GM19397 (cell line): ENCODE measurements at regions not wholly inside any gene's neighbourhood (a gene's known extent, or its start where the extent isn't known, plus 50 kb on each side); places are given as distances from the start of the nearest gene placed in this dataset.
"Not testable (repeated sequence)": the region's sequence is repeated elsewhere in the genome, so short reads cannot be mapped to it uniquely, and the experiment has no call there.

Experiments used
- ATAC-seq: cut with Tn5 transposase; IDR thresholded peaks from one replicate; pipeline ENCODE4 v1.9.1; 2021; ENCODE audit warnings: mild to moderate bottlenecking, moderate library complexity; ENCODE audit not compliant: unreplicated experiment

DNA sequence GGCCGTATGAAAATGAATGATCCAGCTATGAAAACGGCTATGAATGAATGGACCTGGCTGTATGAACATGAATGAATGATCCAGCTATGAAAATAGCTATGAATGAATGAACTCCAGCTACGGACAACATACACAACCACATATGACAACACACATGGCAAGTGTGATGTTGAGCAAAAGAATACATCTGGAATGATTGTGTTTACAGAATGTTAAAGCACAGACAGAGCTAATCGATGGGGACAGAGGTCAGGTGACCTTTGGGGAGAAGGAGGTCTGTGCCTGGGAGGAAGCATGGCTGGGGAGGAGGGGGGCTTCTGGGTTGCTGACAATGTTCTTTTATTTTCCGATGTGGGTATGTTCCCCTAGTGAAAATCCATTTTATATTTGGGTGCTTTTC, 174.0 kb upstream of the WSCD1 start:
- ATAC-seq: no peak

DNA sequence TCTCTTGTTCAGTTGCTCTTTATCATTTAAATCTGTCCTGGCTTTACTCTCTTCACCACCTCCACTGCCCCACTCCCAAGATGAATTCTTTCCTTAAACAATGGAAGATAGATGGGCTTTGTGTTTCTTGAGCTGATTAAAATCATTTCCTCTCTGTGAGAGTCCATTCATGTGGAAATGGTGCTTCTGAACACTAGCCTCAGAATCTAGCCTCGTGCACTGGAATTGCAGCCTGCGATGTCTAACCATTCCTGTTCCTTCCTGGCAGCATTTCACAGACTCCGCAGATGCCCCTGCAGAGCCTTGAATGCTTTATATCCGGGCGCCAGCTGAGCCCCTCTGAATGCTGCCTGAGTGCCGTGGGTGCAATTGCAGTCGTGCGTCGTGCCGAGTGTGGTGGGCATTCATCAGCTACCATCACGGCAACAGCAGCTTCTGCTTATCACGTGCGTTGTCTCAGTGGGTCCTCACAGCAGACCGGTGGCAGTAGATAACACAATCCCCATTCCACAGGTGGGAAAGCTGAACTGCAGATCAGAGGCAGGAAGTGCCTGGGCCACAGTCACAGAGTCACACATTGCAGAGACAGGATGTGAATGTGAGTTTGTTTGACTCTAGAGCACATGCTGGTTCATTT, 172.8 kb upstream of the WSCD1 start:
- ATAC-seq: no peak

DNA sequence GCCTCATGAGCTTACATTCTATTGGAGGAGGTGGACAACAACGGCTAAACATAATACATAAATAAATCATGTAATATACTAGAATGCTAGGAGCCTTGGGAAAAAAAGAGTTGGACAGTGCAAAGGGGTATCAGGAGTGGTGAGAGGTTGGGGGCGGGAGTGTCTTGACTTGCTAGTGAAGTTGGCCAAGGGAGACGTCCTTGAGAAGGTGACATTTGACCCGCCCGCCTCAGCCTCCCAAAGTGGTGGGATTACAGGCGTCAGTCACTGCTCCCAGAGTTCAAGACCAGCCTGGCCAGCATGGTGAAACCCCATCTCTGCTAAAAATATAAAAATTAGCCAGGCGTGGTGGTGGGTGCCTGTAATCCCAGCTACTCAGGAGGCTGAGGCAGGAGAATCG, 172.2 kb upstream of the WSCD1 start:
- ATAC-seq: not testable (repeated sequence)

DNA sequence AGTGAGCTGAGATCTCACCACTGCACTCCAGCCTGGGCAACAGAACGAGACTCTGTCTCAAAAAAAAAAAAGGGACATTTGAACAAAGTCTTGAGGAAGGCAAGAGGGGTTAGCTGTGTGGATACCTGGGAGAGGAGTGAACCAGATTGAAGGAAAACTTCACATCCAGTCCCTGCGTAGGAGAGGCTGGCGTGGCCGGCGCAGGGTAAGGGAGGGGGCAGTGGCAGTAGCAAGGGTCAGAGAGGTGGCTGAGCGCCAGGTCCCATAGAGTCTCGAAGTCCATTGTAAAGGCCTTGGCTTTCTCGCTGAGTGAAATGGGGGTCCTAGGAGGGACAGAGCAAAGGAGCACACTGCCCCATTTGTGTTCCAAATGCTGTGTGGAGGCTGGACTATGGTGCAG, 171.8 kb upstream of the WSCD1 start:
- ATAC-seq: no peak

DNA sequence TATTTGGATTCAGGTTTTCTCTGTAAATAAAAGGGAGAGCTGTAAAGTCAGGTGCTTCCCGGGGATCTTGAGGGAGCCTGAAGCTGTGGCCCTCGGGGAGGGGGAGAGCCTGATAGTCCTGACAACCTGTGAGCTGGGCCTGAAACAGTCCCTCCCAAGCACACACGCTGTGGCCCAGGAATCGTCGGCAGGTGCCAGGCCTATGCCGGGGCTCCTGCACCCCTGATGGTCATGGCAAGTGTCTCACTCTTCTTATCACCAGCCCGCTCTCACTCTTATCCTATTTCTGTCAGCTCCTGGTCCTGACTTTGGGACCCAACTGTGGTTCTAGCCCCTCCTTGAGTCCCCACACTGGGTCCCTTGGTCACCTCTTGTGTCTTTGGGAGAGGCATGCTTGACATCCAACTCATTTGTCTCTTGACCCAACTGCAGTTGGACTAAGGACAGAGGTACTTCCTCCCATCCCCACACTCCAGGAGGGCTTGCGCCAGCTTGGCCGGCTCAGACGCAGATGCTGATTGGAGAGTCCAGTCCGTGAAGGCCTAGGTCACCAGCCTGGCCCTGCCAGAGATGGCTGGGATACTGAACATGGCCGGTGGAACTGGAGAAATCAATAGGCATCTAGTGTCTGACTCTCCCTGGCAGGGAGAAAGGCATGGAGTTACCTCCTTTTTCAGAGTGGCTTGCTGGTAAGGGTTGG, 170.5 kb upstream of the WSCD1 start:
- ATAC-seq: no peak

DNA sequence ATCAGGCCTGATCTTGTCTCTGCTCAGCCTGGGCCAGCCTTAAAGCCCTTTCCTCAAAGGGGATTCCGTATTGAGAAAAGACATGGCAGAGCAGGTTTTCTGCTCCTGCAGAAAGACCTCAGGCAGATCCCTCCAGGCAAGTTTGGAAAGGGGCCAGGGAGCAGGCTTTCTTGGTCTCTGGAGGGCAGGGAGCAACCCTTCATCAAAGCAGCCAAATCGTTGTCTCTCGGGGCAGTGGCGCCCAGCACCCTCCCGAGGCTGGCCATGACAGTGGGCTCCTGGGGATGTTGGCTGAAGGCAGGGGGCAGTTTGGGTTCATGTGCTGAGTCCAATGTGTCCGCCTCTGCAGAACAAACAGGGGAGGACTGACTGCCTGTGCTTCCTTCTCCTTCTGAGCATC, 168.4 kb upstream of the WSCD1 start:
- ATAC-seq: no peak

- ATAC-seq: no peak
Measured at GRCh38 chr17:5902181-5903140, 167.7 kb upstream of the WSCD1 start.

DNA sequence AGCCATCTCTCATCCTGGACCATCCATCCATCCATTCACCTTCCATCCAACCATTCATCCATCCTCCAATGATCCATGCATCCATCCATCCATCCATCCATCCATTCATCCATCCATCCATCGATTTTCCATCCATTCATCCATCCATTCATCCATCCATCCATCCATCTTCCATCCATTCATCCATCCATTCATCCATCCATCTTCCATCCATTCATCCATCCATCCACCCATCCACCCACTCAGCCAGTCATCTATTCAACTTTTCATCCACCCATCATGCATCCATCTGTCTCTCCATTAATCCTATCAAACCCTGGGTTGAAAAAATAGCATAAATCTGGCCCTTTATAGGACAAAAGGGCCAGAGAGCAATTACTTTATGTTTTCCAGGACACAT, 158.3 kb upstream of the WSCD1 start:
- ATAC-seq: no peak

- ATAC-seq: no peak
Measured at GRCh38 chr17:5913032-5913531, 157.1 kb upstream of the WSCD1 start.

DNA sequence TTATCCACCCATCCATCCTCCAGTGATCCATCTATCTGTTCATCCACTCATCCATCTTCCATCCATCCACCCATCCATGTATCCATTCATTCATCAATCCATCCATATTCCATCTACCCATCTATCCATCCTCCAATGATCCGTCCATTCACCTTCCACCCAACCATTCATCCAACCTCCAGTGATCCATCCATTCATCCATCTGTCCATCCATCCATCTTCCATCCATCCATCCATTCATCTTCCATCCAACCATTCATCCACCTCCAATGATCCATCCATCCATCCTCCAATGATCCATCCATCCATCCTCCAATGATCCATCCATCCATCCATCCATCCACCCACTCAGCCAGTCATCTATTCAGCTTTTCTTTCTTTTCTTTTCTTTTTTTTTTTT, 156.5 kb upstream of the WSCD1 start:
- no peak for ATAC-seq

GRCh38 chr17:5915337-5915736, 154.8 kb upstream of the WSCD1 start:
- no peak for ATAC-seq

DNA sequence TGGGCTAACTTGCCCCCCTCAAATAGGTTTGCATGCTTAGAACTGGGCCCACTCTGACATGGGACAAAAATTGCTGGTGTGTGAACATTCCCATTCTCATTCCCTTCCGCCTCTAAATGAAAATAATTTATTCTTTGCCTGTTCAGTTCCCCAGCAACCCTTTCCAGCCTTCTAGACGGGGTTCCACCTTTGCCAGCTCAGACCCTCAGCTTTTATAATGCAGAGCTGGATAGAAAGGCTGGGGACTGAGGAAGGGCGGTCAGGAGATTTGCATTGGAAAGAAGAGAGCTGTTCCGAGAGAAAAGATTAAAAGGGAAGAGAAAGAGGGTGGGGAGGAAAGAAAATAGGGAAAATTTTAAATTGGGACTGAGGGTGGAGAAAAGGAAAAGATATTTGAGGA, 151.1 kb upstream of the WSCD1 start:
- no peak for ATAC-seq

- ATAC-seq: no peak
Measured at GRCh38 chr17:5921512-5922282, 148.5 kb upstream of the WSCD1 start.

DNA sequence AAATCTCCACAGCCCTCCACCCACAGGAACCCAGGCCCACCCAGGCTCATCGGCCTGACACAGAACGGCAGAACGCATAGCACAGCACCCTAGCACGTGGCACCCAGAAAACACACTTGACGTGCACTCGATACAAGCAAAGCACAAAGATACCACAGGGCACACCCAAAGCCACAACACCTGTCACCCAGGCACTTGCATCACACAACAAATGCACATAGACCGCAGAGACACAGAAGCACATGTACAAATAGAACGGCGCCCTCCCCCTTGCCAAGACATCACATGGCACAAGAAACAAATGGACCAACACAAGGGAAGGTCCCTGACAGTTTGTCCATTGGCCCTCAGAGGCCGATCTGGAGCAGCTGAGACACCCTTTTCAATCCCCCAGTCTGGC, 147.7 kb upstream of the WSCD1 start:
- no peak for ATAC-seq

DNA sequence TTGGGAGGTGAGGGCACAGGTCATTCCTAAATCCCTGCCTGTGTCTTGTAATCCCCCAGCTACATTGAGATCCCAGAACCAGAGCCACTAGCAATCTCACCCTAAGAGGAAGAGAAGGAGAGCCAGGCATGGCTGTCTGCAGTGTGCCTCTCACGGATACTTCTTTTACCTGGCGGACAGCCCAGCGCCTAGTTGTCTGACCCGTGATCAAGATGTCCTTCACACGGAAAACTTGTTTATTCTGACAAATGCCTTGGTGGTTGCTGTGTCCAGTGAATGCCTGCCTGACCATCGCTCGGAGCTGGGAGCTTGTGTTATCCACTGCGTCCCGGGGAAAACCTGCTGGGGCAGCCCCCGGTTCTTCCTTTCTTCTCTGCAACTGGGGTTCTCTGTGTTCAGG, 140.5 kb upstream of the WSCD1 start:
- ATAC-seq: no peak

GRCh38 chr17:5930555-5930954, 139.6 kb upstream of the WSCD1 start:
- not testable (repeated sequence) for ATAC-seq

DNA sequence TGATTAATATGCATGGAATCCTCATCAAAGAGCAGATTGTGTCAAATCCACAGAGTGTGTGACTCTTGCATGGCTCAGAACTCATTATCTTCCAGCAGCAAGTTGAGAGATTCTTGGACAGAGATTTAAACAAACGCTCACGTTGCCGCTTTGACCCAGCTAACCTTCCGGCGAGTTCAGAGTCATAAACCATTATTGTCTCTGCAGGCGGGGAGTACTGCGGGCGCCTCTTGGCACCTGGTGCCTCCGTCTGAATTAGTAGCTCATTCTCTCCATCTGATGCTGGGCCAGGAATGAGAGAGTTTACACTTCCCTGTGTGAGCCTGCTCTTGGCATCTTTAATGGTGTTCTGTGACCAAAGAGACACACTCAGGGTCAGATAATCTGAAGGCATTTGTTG, 138.6 kb upstream of the WSCD1 start:
- ATAC-seq: no peak

GRCh38 chr17:5933430-5933829, 136.7 kb upstream of the WSCD1 start:
- no peak for ATAC-seq

GRCh38 chr17:5941258-5941657, 128.9 kb upstream of the WSCD1 start:
- no peak for ATAC-seq

DNA sequence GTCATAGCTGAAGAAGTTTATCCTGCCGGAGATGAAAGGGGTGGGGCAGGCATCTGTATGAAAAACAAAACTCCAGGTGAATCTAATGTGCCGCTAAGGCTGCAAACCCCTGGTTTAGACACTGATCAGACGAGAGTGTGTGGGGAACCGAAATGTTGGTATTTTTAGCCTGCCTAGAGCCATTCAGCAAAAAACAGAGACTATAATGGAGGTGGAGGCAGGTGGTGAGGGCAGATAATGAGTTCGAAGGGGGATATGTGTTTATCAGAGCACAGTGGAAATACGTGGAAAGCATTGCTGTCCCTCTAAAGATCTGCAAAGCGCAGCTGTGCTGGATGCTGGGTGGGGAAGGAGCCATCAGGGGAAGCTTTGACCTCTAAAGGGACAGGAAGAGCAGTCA, 127.5 kb upstream of the WSCD1 start:
- ATAC-seq: no peak

DNA sequence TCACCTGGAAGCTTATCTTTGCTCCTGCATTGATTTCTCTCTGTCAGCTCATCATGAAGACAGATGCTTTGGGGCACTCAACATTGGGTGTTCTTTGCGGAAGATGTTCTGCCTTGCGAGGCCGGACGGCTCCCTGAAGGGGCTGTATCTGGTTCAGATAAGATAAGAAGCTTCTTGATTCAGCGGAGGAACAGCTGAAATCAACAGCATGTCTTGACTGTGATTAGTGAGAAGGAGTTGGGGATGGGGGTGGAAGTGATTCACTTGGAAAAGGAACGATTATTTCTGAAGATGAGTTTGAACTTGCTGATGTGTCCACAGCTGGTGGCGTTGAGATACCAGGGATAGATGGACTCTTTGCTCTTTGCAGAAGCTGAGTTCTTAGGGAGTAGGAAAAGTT, 126.9 kb upstream of the WSCD1 start:
- no peak for ATAC-seq
